DMS114 treated with DMSO at 0.1 percent for 48 hours (cell line): ENCODE measurements at regions not wholly inside any gene's neighbourhood (a gene's known extent, or its start where the extent isn't known, plus 50 kb on each side); places are given as distances from the start of the nearest gene placed in this dataset.
"Not testable (repeated sequence)": the region's sequence is repeated elsewhere in the genome, so short reads cannot be mapped to it uniquely, and the experiment has no call there.

Source experiments
- DNase-seq: peaks from one replicate; lab custom pipeline; 2025; ENCODE audit not compliant: unreplicated experiment; lab: John Stamatoyannopoulos, UW

GRCh38 chr11:116667318-116667717, 105.5 kb downstream of the BUD13 start:
- not testable (repeated sequence) for DNase-seq

DNA sequence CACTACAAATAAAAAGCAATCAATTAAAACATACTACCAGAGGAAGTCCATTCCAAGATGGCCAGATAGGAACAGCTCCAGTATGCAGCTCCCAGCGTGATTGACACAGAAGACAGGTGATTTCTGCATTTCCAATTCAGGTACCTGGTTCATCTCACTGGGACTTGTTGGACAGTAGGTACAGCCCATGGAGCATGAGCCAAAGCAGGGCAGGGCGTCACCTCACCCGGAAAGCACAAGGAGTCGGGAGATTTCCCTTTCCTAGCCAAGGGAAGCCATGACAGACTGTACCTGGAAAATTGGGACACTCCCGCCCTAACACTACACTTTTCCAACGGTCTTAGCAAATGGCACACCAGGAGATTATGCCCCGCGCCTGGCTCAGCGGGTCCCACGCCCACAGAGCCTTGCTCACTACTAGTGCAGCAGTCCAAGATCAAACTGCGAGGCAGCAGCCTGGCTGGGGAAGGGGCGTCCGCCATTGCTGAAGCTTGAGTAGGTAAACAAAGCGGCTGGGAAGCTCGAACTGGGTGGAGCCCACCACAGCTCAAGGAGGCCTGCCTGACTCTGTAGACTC, 106.0 kb downstream of the BUD13 start:
- not testable (repeated sequence) for DNase-seq

GRCh38 chr11:116665523-116665922, 107.3 kb downstream of the BUD13 start:
- DNase-seq, result no peak

DNA sequence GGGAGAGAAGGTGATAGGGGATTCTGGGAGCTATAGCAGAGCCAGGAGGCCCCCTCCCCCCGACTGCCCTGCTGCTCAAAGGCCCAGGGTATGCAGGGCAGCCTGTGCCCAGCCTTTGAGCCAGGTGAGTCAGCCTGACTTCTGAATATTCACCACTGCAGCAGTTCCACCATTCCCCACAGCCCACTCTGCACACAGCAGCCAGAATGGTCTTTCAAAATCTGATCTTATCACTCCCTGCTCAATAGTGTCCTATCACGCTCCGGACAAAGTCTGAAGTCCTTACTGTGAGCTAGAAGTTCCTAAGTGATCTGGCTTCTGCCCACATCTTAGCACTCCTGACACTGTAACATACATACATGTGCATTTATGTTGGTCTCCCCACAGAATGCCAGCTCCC, 111.7 kb downstream of the BUD13 start:
- DNase-seq, result no peak

- DNase-seq, result no peak
Measured at GRCh38 chr11:116660011-116660410, 112.8 kb downstream of the BUD13 start.

DNA sequence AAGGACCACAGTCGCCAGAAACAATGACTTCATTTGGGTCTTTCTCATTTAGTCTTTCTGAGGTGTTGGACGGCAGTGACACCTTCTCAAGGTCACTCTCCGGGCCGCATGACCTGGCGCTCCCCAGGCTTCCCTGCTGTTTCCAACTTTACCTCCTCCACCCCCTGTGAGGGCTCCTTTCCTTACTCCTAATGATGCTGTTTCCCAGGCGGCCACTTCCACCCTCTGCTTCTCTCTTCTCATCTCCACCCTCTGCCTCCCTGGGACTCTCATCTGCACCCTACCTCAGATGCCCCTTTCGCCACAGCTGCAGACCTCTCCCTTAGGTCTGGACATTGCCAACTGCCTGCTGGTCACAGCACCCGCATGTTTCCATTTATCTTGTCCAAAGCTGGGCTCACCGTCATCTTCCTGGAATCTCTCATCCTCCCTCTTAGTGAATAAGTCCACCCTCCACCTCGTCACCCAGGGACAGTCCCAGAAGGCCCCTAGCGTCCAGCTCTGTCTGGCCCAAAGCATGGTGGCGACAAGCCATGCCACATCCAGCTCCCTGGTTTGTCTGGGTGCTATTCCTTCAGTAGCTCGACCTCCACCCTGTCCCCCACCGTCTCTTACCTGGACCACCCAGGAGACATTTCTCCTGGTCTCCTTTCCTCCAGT, 113.8 kb downstream of the BUD13 start:
- no peak for DNase-seq

DNA sequence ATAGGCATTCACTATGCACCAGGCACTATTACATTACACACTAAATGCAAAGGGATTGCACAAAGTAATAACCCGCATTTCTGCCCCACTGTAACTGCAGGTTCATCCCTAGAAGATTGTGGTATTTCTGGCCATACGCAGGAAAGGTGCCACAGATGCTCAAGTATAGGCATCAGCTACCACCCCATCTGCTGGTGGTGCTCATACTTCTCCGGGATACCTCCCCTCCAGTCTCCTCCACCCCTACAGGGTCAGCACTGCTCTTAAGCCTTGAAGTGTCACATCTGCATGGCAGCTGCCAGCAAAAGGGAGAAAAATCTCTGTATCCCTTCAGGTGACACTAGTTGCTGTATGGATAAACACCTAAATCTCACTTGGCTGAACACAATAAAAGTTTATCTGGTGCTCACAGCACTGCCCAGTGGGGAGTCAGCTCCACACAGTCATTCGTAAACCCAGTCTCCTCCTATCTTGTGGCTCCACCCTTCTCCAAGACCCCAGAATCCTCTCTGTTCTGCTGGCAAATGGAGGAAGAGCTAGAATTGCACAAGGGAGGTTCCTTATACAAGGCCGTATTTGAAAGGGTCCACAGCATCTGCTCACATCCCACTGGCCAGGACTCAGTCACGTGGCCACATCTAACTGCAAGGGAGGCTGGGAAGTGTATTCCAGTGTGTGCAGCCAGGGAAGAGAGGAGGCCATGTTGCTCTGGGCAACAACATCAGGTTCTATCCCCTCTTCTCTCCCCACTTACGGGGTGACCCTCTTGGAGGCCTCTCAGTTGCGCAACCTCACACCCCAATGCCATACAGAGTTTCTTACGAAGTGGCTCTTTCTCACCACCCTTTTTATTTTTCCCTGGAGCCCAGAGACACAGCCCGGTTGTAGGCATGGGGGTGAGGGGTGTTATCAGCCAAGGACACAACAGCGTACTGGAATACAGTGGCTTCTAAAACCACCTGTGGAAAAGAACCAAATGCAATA, 114.7 kb downstream of the BUD13 start:
- no peak for DNase-seq

DNA sequence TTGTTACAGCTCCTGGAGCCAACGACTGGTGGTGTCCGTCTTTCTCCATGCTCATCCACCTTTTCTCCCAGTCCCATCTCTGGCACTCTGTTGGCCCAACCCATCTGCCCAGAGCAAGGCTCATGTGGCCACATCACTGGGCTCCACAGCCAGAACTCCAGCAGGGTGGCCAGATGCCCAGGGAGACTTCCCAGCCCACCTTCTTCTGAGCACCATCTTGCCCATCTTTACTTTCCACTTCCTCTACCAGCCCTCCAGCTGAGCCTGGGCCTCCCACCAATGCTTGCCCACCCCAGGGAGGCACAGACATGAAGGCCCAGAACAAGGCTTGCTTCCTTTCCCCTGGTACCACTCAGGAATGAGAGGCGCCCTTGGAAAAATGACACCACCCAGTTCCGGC, 116.8 kb downstream of the BUD13 start:
- no peak for DNase-seq

DNA sequence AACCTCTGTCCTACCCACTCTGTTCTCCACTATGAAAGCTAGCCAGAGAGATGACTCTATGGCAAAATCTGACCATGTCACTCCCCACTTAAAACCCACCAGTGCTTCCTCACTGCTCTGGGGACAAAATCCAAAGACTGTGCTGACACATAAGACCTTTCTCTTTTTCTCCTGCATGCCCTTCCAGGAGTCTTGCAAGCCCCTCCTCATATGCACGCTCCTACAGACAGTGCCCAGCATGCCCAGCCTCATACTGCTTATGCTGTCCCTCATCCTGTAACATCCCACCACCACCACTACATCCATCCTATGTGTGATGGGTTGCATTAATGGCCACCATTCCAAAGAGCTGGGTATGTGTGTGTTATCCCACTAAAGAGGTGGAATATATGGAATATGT, 118.3 kb downstream of the BUD13 start:
- no peak for DNase-seq

- DNase-seq, result no peak
Measured at GRCh38 chr11:116653206-116653605, 119.6 kb downstream of the BUD13 start.

GRCh38 chr11:116651737-116652237, 121.0 kb downstream of the BUD13 start:
- no peak for DNase-seq

DNA sequence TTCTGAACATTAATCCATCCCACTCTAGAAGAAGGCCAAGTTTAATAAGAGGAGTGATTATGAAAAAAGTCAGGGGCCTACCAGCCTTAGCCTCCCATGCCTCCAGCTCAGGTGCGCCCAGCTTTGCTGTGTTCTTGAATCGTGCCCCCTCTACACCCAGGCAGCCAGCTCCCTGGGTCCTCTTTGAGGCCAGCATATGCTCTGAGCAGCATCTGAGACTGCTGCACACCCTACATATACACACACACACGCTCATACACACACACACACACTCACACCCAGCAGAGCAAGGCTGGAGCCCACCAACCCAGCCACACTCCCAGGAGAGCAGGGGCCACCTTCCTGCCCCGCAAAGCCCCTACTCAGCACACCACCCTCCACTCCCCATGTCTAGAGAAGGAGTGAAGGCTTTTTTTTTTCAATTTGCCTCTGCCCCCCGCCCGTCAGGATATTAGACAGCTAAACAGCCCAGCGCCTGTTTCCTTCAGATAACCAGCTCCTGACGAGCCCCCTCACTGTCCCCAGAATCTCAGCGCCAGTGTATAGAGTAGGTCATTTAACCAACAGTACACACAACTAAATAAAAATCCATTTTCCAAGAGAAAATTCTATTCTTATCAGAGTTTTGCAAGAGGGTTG, 121.6 kb downstream of the BUD13 start:
- DNase-seq, result no peak

- DNase-seq, result no peak
Measured at GRCh38 chr11:116650052-116650451, 122.7 kb downstream of the BUD13 start.

DNA sequence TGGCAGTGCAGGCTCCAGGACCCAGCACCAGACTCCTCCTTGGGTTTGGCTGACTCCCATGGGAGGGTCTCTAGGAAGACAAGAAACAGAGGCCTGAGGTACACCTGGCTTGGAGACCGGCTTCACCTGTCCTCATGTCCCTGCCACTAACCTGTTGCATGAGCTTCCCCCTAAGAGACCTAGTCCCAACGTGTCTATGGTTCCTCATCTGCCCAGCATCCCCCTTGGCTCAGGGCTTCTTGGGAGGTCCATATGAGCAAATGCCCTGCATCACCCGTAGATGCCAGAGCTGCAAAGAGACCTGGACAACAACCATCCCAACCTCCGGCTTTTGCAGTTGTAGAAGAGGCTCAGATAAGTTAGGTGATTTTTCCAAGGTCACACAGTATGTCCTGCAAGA, 123.5 kb downstream of the BUD13 start:
- DNase-seq, result no peak

GRCh38 chr11:116648247-116649174, 124.3 kb downstream of the BUD13 start:
- no peak for DNase-seq

DNA sequence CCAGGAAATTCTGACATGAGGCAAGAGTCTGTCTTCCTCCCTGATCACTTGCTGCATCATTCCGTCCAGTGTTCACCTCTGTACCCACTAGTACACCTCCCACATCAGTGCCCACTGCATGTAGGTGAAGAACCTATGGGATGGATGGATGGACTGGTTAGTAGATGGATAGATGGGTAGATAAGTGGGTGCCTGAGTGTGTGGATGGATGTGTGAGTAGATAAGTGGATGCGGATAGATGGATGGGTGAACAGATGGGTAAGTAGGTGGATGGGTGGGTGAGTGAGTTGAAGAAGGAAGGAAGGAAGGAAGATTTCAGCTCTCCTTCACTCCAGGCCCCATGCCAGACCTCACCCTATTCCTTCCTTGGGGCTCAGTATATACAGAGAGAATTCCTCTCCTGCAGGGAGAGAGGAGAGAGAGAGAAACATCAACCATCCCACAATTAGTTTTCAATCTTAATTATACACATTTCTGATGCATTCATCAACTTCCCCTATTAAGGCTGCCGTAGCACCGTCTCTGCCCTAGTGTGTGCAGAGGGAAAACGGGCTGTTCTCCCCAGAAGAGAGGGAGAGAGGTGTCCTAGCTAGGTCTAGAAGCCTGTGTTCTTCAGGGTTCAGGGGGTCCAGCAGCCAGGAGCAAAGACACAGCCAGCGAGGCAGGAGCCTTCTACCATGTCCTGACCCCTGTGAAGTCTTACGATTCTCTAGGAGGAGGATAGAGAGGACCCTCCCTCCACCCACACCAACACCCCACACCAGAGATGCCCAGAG, 125.3 kb downstream of the BUD13 start:
- no peak for DNase-seq

DNA sequence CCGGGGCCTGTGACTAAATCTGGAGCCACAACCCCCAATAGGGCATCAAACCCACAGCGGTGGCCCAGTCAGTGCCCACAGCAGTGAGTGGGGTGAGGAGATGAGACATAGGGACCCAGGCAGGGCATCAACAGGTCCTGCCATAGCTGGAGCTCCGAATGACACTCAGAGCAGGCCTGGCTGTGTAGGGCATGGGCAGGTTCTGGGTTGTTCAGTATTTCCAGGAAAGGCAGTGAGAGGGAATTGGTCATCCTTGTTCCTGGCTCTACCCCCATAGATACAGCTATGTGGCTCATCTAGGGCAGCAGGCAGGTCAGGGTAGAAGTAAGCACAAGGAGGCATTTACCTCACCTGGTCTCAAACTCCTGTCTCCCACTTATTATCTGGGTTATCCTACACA, 126.6 kb downstream of the BUD13 start:
- no peak for DNase-seq

DNA sequence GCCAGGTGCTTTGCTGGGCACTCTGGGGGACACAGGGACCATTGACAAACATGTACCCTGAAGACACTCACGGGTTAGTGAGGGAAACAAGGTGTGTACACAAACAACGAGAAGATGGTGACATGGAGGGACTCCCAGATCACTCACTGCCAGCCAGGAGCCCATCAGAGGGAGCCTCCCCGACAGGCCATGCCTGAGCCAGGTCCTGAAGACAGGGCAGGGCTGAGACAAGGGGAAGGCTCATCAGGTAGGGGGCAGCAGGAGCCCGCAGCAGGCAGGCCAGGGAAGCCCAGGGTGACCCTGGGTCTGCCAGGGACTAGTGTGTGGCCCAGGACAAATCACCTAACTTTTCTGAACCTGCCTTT, 127.9 kb downstream of the BUD13 start:
- no peak for DNase-seq

DNA sequence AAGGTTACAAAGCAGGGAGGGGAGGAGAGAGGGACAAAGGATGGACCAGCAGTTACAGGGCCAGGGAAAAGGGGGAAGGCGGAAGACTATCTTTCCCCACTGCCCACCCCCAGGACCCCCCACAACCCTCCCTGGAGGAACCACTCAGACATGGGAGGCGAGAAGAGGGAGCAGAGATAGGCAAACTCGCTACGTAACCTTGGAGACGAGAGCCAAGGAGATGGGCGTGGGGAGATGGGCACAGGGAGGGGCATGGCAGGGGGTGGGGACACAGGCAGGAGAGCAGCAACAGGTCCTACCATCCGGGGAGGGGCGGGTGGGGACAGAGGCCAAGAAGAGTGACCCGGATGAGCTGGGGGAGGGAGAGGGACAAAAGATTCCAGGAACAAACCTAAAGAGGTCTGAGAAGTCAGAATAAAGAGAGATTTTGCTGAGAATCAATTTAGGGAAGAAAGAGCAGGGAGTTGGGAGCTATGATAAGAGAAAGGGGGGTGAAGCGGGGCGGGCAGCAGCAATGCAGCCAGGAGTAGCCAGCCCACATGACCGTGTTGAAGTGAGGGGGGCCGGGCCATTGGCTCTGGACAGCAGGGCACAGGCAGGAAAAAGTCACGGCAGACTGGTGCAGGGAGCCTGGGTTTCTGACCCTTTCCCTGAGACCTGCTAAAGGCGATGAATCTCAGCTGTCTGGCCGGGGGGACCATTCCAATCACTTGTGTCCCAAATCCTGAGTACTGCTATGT, 128.4 kb downstream of the BUD13 start:
- no peak for DNase-seq
